Stimulated activated CD4-positive, alpha-beta T cell treated with anti-CD3 and anti-CD28 coated beads, Interleukin-1b, Interleukin-23, amount 100 ng/mL, for 1 hour (primary cell): ENCODE measurements at regions not wholly inside any gene's neighbourhood (a gene's known extent, or its start where the extent isn't known, plus 50 kb on each side); places are given as distances from the start of the nearest gene placed in this dataset.

Experiments
- DNase-seq, 2 donors: peaks; one replicate each; pipeline ENCODE4 v3.0.0-alpha.2; 2020; ENCODE audit warnings: low read depth in 2 of 2

DNA sequence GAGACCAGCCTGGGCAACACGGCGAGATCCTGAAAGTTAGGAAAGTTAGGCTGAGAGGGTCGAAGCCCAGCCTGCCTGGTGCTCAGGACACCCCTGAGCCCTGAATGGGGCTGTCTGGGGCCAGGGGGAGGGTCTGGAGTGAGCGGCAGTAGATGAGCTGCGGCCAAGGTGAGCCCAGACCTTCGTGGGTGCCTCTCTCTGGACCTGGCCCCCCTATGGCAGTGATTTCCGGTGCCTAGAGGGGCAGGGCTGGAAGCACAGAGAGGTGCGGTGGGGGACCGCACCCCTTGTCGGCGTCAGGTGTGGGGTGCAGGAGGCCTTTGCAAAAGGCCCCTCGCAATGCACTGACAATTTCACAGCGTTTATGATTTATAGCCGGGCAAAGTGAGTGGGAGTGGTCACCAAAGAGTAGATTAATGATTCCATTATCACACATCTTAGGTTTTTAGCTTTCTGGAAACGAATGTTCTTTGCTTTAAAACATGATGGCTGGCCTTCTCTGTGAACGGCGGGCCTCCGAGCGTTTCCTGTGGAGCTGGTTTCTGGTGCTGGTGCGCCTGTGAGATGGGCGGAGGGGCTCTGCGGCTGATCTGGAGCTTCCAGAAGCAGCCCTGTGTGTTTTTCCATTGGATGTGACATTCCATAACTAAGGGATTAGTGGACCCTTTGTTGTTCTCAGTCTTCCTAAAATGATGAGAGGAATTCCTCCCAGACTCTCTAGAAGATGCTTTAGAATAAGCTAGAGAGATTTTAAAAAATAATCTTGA lies 171.0 kb upstream of the ZNF32 start:
- DNase-seq, result no peak

- no peak for DNase-seq
These were observed 170.0 kb upstream of the ZNF32 start for GRCh38 chr10:43818687-43819086.

- no peak for DNase-seq
These were observed 168.7 kb upstream of the ZNF32 start for GRCh38 chr10:43817368-43817767.

- peak; percentile 21 to 24 for DNase-seq
These were observed 168.0 kb upstream of the ZNF32 start for GRCh38 chr10:43816351-43817321.

DNA sequence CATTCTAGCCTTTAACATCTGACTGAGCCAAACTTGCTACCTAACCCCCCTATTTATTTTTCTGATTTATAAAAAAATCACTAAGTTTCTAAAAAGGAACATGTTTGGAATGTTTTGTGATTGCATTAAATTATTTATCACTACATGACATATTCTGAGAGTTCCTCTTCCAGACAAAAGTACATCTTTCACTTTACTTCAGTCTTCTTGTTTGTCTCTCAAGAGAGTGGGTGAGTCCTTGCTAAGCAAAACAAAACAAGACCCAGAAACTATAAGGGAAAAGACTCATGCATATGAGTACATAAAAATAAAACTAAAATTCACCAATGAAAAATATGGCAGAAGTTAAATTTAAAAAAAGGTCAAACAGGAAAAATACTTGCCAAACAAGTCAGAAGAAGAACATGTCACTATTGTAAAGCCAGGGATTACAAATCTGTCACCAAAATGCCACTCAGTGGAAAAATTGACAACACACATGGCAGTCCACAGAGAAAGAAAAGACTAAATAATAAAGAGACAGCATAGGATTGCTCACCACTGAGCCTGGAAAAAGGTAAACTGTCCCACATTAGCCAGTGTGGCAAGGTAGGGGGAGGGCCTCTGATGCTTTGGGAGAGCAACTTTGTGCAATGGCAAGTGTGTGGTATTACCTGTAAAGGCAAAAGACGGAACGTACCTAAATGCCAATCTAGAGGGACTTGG lies 166.7 kb upstream of the ZNF32 start:
- no peak for DNase-seq

DNA sequence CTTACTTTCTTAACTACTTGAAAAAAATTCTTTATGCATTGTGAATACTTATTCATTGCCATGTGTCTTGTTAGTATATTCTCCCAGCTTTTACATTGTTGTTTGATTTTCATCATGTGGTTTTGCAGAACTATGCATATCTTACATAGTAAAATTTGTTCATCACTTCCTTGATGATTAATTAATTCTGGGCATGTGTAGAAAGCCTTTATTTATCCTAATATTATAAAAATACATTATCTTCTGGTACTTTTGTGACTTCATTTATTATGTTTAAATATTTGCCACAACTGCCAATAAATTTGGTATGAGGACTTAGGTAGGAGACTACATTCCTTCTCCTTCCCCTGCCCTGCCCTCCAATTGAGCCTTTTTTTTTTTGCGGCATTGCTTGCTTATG lies 166.0 kb upstream of the ZNF32 start:
- no peak for DNase-seq

- DNase-seq, result no peak
These were observed 163.2 kb upstream of the ZNF32 start for GRCh38 chr10:43811871-43812270.

DNA sequence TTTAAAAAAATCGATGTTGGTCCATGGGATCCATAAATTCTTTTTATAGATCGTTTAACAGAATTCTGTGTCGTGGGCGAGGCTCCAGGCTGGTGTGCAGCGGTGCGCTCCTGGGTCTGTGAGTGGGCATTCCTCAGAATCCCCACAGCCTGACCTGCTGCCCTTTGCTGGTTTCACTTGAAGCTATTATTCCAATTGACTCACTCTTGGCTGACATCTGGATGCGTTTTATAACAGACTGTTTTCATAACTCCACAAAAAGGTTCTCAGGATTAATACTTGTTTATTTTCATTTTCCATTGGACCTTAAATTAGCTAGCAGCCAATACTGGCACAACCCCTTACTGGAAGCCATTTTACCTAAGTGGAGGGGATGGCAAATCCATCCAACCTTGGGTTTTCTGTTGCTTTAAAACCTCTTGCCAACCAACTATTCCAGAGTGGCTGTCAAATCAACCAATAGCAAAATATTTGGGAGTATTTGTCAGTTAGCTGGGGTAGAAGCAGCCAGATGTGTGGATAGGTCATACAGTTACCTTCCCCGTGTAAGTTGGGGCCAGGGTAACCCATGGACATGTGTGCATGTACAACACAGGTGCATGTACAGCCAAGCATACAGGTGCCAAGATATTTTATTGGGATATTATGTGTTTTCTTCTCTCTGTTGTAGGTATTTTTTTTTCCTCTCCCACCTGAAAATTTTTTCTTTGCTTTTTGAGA lies 160.7 kb upstream of the ZNF32 start:
- DNase-seq, result no peak

DNA sequence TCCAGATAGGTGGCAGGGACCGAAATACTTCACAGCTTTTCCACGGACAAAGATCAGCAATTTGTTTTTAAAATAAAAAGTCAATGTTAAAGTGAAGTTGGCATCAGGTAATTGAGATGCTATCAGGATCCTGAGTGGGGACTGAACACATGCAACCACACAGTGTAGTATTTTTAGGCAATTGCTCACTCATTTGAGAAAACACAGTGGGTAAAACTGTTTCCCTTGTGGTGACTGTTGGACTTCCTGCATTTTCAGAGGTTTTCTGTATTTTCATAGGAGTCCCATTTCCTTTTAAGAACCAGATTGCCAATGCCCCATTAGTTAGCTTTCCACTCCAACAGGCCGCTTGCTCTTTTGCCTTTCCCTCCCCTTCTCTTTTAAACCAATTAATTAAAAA lies 159.5 kb upstream of the ZNF32 start:
- no peak for DNase-seq

DNA sequence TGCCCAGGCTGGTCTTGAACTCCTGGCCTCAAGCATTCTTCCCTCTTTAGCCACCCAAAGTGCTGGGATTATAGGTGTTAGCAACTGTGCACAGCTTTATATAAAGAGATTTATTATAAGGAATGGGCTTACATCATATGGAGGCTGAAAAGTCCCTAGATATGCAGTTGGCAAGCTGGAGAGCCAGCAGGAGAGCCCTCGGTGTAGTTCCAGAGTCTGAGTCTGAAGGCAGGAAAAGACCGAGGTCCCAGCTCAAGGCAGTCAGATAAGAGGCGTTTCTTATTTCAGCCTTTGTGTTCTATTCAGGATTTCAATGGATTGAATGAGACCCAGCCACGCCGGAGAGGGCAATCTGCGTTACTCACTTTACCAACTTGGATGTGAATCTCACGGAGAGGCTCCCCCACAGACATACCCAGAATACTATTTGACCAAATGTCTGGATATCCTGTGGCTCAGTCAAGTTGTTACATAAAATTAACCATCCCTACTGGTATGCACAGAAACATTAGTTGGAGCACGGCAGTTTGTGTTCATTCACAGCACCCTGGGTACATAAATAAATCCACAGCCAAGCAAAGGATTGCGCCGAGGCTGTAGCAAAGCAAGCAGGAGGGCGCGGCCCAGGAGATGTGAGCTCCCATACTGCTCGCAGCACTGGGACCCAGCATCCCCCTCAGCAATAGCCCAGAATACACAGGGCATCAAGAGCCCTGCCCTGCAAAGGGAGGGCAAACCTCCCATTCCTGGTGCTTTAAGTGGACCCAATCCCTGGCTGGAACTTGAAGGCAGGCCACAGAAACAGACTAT lies 158.4 kb upstream of the ZNF32 start:
- DNase-seq, result no peak

GRCh38 chr10:43803791-43804190 lies 155.1 kb upstream of the ZNF32 start:
- no peak for DNase-seq

- DNase-seq, result no peak
These were observed 154.5 kb upstream of the ZNF32 start for GRCh38 chr10:43802988-43803696.

GRCh38 chr10:43801626-43802025 lies 152.9 kb upstream of the ZNF32 start:
- no peak for DNase-seq

- DNase-seq, result no peak
These were observed 152.5 kb upstream of the ZNF32 start for GRCh38 chr10:43801140-43801539.

GRCh38 chr10:43796781-43797180 lies 148.1 kb upstream of the ZNF32 start:
- DNase-seq, result no peak

DNA sequence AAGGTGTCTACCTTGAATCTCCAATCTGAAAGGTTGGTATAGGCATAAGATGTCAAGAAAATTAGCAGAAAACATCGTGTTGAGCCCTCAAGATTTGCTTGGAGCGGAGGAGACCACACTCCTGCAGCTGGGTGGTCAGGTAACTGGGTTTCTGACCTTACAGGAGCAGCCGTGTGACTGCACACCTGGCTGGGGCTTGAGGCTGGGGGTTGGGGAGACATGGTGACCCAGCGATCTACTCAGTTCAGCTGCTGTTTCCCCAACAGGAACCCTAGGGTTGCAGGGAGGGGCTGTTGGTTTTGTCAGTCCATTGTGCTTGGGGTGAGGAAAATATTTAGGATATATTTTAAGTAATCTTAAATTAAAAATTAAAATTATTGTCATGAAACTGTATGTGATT lies 147.0 kb upstream of the ZNF32 start:
- DNase-seq, result no peak

- DNase-seq, result no peak
These were observed 146.4 kb upstream of the ZNF32 start for GRCh38 chr10:43795093-43795492.

- no peak for DNase-seq
These were observed 145.6 kb upstream of the ZNF32 start for GRCh38 chr10:43794181-43794815.

DNA sequence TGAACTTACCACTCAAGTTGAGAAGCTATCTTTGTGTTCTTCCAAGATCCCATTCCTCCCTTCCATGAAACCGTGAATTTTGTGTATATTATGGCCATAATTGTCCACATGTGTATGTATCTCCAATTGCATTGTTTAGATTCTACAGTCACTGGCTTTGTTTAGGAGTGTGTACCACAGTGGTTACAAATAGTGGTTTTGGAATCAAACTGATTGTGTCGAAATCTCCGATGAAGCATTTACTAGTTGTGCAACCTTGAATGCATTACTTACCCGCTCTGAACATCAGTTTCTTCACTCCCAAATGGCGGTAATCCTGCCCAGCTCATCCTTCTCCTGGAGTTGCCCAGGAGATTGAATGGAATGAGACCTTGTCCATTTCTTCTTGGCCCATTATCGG lies 145.0 kb upstream of the ZNF32 start:
- DNase-seq, result no peak

DNA sequence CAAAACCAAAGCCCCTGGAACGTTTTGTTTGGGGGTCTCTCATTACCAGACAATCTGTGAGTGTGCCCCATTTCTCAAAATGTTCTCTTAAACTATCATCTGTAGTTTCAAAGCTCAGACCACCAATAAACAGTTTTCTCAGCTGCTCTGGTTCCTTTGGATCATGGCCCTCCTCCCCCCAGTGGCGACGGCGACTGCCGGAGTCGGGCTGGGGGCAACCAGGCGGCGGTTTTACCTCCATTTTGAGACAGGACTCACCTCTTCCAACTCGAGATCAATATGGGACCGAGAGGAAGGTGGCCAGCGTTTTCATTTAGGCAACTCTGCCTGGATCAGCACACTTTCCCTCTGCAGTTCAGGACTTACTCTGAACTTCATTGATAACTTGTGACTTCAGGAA lies 141.5 kb upstream of the ZNF32 start:
- DNase-seq, result no peak
